GM23338 (cell line): ENCODE measurements at regions not wholly inside any gene's neighbourhood (a gene's known extent, or its start where the extent isn't known, plus 50 kb on each side); places are given as distances from the start of the nearest gene placed in this dataset.

ENCODE experiments used
- ATAC-seq: fragments of 200-7000 bp; cut with Tn5 transposase; 3 replicates; pipeline ENCODE4 v1.9.1; 2020
- DNase-seq: peaks from one replicate; pipeline ENCODE4 v3.0.0-alpha.2; 2015; ENCODE audit warnings: low spot score
- H2AFZ ChIP-seq: fragments of 200-600 bp; sonication (generic); 2 replicates; pipeline ENCODE4 v1.8.0; 2016; ENCODE audit warnings: antibody characterized with exemption, mild to moderate bottlenecking, moderate library complexity
- H3F3A ChIP-seq: fragments of 200-600 bp; sonication (generic); replicated peaks from 2 replicates; pipeline ENCODE4 v1.8.0; 2017; ENCODE audit warnings: antibody characterized with exemption, mixed run types, low read depth
- H3K27ac ChIP-seq: fragments of 200-600 bp; sonication (generic); 2 replicates; pipeline ENCODE4 v1.6.1; 2016; ENCODE audit warnings: low read depth
- H3K27me3 ChIP-seq: fragments of 200-600 bp; sonication (generic); 2 replicates; pipeline ENCODE4 v1.8.0; 2016; ENCODE audit warnings: mild to moderate bottlenecking, mixed run types, moderate library complexity; ENCODE audit not compliant: insufficient read depth
- H3K36me3 ChIP-seq: fragments of 200-600 bp; sonication (generic); 2 replicates; pipeline ENCODE4 v1.8.0; 2016; ENCODE audit warnings: mild to moderate bottlenecking; ENCODE audit not compliant: insufficient read depth
- H3K4me1 ChIP-seq: fragments of 200-600 bp; sonication (generic); 2 replicates; pipeline ENCODE4 v1.8.0; 2016; ENCODE audit warnings: mild to moderate bottlenecking, moderate library complexity; ENCODE audit not compliant: insufficient read depth
- H3K4me2 ChIP-seq: fragments of 200-600 bp; sonication (generic); 2 replicates; pipeline ENCODE4 v1.7.1; 2017; ENCODE audit warnings: mixed run types
- H3K4me3 ChIP-seq: fragments of 200-600 bp; sonication (generic); 2 replicates; pipeline ENCODE4 v1.6.1; 2016; ENCODE audit warnings: mixed run types
- H3K79me2 ChIP-seq: fragments of 200-600 bp; sonication (generic); replicated peaks from 2 replicates; pipeline ENCODE4 v1.8.0; 2017; ENCODE audit warnings: mild to moderate bottlenecking; ENCODE audit not compliant: insufficient read depth
- H3K9me2 ChIP-seq: fragments of 200-600 bp; sonication (generic); 2 replicates; pipeline ENCODE4 v1.8.0; 2017; ENCODE audit not compliant: insufficient read depth
- H4K20me1 ChIP-seq: fragments of 200-600 bp; sonication (generic); replicated peaks from 2 replicates; pipeline ENCODE4 v1.8.0; 2017; ENCODE audit warnings: mild to moderate bottlenecking; ENCODE audit not compliant: insufficient read depth
- H3K27ac Mint-ChIP-seq: 2 replicates; pipeline ENCODE4 v1.8.0; 2020; ENCODE audit warnings: inconsistent platforms, mild to moderate bottlenecking, moderate library complexity, mixed read lengths
- H3K27me3 Mint-ChIP-seq: 3 replicates; pipeline ENCODE4 v1.8.0; 2022; ENCODE audit warnings: low read depth, mild to moderate bottlenecking, moderate library complexity, mixed read lengths, inconsistent platforms; ENCODE audit not compliant: insufficient read depth, poor library complexity
- H3K36me3 Mint-ChIP-seq: 3 replicates; pipeline ENCODE4 v1.8.0; 2021; ENCODE audit warnings: low read depth, mild to moderate bottlenecking, inconsistent platforms, moderate library complexity, mixed read lengths
- H3K4me1 Mint-ChIP-seq: 3 replicates; pipeline ENCODE4 v1.8.0; 2020; ENCODE audit warnings: mild to moderate bottlenecking, inconsistent platforms, mixed read lengths
- H3K4me3 Mint-ChIP-seq: 3 replicates; pipeline ENCODE4 v1.8.0; 2021; ENCODE audit warnings: moderate library complexity, mild to moderate bottlenecking, inconsistent platforms, mixed read lengths
- H3K9me3 Mint-ChIP-seq: 3 replicates; pipeline ENCODE4 v1.8.0; 2020; ENCODE audit warnings: moderate library complexity, mild to moderate bottlenecking, inconsistent platforms, mixed read lengths
- CREB1 ChIP-seq: fragments of 250-450 bp; sonication (Bioruptor Pico); IDR thresholded peaks from 2 replicates; pipeline ENCODE4 v1.5.0; 2020; ENCODE audit warnings: low read depth, mild to moderate bottlenecking, moderate library complexity
- NANOG ChIP-seq: IDR thresholded peaks from 2 replicates; pipeline ENCODE4 v1.6.1; 2016; ENCODE audit warnings: antibody characterized with exemption, borderline replicate concordance
- POLR2AphosphoS5 ChIP-seq: IDR thresholded peaks from 2 replicates; pipeline ENCODE4 v1.6.1; 2016; ENCODE audit warnings: antibody characterized with exemption, low read depth
- STAT1 ChIP-seq: IDR thresholded peaks from one replicate; pipeline ENCODE4 v1.6.1; 2016; ENCODE audit warnings: antibody characterized with exemption; ENCODE audit not compliant: unreplicated experiment
- ZNF114 ChIP-seq: fragments of 250-450 bp; sonication (Bioruptor Pico); IDR thresholded peaks from 2 replicates; pipeline ENCODE4 v1.5.0; 2020; ENCODE audit warnings: mild to moderate bottlenecking, moderate library complexity
- TF ChIP-seq, protein P1 (sequence below), 2 experiments: fragments of 200-600 bp in 1 of 2; sonication (generic) in 1 of 2; conservative IDR thresholded peaks; 2 replicates each; pipeline versions ENCODE4 v1.5.1 to v1.6.1; 2016 to 2017; ENCODE audit warnings: antibody characterized with exemption in 2 of 2, low read depth in 2 of 2, mild to moderate bottlenecking in 2 of 2, moderate library complexity in 1 of 2
- TF ChIP-seq, protein P2 (sequence below): IDR thresholded peaks from 2 replicates; pipeline ENCODE4 v1.6.1; 2016; ENCODE audit warnings: antibody characterized with exemption
- TF ChIP-seq, protein P3 (sequence below): fragments of 250-450 bp; sonication (Bioruptor Pico); IDR thresholded peaks from 2 replicates; pipeline ENCODE4 v1.5.0; 2020; ENCODE audit warnings: mild to moderate bottlenecking, moderate library complexity

- ATAC-seq (no peak), DNase-seq (no peak)
- H3F3A ChIP-seq: no peaks in the 10 kb centered on the region
- no peaks in the 10 kb centered on the region for H3K36me3 Mint-ChIP-seq
- no peak overlapping the region for H3K27ac Mint-ChIP-seq
- H3K4me3 ChIP-seq: no peak overlapping the region
- TF ChIP-seq, protein P1, sequence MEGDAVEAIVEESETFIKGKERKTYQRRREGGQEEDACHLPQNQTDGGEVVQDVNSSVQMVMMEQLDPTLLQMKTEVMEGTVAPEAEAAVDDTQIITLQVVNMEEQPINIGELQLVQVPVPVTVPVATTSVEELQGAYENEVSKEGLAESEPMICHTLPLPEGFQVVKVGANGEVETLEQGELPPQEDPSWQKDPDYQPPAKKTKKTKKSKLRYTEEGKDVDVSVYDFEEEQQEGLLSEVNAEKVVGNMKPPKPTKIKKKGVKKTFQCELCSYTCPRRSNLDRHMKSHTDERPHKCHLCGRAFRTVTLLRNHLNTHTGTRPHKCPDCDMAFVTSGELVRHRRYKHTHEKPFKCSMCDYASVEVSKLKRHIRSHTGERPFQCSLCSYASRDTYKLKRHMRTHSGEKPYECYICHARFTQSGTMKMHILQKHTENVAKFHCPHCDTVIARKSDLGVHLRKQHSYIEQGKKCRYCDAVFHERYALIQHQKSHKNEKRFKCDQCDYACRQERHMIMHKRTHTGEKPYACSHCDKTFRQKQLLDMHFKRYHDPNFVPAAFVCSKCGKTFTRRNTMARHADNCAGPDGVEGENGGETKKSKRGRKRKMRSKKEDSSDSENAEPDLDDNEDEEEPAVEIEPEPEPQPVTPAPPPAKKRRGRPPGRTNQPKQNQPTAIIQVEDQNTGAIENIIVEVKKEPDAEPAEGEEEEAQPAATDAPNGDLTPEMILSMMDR (conservative IDR thresholded peaks at IDR 0.05; ENCODE audit: low read depth in 2 of 2): no peak
- TF ChIP-seq, protein P2, sequence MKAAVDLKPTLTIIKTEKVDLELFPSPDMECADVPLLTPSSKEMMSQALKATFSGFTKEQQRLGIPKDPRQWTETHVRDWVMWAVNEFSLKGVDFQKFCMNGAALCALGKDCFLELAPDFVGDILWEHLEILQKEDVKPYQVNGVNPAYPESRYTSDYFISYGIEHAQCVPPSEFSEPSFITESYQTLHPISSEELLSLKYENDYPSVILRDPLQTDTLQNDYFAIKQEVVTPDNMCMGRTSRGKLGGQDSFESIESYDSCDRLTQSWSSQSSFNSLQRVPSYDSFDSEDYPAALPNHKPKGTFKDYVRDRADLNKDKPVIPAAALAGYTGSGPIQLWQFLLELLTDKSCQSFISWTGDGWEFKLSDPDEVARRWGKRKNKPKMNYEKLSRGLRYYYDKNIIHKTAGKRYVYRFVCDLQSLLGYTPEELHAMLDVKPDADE: no peak
- TF ChIP-seq POLR2AphosphoS5 (no peak), ZNF114 (no peak), CREB1 (CRISPR knock-in tag) (no peak), STAT1 (no peak)
- no peaks in the 10 kb centered on the region; the same call in 2 of the 3 replicates for H3K9me3 Mint-ChIP-seq
- H3K79me2 ChIP-seq: no peaks in the 10 kb centered on the region
- no peaks in the 10 kb centered on the region for H3K4me1 ChIP-seq
- H3K27ac ChIP-seq: no peak overlapping the region
- H3K36me3 ChIP-seq: no peaks in the 10 kb centered on the region
- H3K9me2 ChIP-seq: 0 out of 2 replicates have a peak, but pooled peaks cover 3% of the 10 kb centered on the region
- H3K27me3 ChIP-seq: no peaks in the 10 kb centered on the region
- H3K4me3 Mint-ChIP-seq: no peak overlapping the region
- no peak overlapping the region for H2AFZ ChIP-seq
- H3K4me2 ChIP-seq: no peak overlapping the region
- H4K20me1 ChIP-seq: no peaks in the 10 kb centered on the region
- no peaks in the 10 kb centered on the region for H3K4me1 Mint-ChIP-seq
- H3K27me3 Mint-ChIP-seq: no peaks in the 10 kb centered on the region
Measured at GRCh38 chr16:55929181-55929580, 54.0 kb upstream of the CES5A start.

DNA sequence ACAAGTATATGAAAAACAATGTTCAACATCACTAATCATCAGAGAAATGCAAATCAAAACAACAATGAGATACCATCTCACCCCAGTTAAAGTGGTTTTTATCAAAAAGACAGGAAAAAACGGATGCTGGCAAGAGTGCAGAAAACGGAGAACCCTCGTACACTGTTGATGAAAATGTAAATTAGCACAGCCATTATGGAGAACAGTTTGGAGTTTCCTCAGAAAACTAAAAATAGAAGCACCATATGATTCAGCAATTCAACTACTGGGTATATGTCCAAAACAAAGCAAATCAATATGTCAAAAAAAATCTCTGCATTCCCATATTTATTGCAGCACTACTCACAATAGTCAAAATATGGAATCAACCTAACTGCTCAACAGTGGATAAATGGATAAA is 50.1 kb upstream of the CES5A start:
- Mint-ChIP-seq H3K4me1 (no peaks in the 10 kb centered on the region), H3K4me3 (no peak overlapping the region), H3K36me3 (no peaks in the 10 kb centered on the region), H3K27ac (no peak overlapping the region), H3K27me3 (no peaks in the 10 kb centered on the region), H3K9me3 (no peaks in the 10 kb centered on the region)
- H3F3A ChIP-seq: no peaks in the 10 kb centered on the region
- no peaks in the 10 kb centered on the region for H3K27me3 ChIP-seq
- no peaks in the 10 kb centered on the region for H4K20me1 ChIP-seq
- ATAC-seq (no peak), DNase-seq (no peak)
- H3K36me3 ChIP-seq: no peaks in the 10 kb centered on the region
- H3K4me1 ChIP-seq: no peaks in the 10 kb centered on the region
- H3K27ac ChIP-seq: no peak overlapping the region
- H3K4me3 ChIP-seq: no peak overlapping the region
- 0 out of 2 replicates have a peak, but pooled peaks cover 3% of the 10 kb centered on the region for H3K9me2 ChIP-seq
- H3K4me2 ChIP-seq: no peak overlapping the region
- H3K79me2 ChIP-seq: no peaks in the 10 kb centered on the region
- no peak overlapping the region for H2AFZ ChIP-seq
- TF ChIP-seq CREB1 (CRISPR knock-in tag): no peak
- TF ChIP-seq NANOG: no peak
- TF ChIP-seq, protein P3, sequence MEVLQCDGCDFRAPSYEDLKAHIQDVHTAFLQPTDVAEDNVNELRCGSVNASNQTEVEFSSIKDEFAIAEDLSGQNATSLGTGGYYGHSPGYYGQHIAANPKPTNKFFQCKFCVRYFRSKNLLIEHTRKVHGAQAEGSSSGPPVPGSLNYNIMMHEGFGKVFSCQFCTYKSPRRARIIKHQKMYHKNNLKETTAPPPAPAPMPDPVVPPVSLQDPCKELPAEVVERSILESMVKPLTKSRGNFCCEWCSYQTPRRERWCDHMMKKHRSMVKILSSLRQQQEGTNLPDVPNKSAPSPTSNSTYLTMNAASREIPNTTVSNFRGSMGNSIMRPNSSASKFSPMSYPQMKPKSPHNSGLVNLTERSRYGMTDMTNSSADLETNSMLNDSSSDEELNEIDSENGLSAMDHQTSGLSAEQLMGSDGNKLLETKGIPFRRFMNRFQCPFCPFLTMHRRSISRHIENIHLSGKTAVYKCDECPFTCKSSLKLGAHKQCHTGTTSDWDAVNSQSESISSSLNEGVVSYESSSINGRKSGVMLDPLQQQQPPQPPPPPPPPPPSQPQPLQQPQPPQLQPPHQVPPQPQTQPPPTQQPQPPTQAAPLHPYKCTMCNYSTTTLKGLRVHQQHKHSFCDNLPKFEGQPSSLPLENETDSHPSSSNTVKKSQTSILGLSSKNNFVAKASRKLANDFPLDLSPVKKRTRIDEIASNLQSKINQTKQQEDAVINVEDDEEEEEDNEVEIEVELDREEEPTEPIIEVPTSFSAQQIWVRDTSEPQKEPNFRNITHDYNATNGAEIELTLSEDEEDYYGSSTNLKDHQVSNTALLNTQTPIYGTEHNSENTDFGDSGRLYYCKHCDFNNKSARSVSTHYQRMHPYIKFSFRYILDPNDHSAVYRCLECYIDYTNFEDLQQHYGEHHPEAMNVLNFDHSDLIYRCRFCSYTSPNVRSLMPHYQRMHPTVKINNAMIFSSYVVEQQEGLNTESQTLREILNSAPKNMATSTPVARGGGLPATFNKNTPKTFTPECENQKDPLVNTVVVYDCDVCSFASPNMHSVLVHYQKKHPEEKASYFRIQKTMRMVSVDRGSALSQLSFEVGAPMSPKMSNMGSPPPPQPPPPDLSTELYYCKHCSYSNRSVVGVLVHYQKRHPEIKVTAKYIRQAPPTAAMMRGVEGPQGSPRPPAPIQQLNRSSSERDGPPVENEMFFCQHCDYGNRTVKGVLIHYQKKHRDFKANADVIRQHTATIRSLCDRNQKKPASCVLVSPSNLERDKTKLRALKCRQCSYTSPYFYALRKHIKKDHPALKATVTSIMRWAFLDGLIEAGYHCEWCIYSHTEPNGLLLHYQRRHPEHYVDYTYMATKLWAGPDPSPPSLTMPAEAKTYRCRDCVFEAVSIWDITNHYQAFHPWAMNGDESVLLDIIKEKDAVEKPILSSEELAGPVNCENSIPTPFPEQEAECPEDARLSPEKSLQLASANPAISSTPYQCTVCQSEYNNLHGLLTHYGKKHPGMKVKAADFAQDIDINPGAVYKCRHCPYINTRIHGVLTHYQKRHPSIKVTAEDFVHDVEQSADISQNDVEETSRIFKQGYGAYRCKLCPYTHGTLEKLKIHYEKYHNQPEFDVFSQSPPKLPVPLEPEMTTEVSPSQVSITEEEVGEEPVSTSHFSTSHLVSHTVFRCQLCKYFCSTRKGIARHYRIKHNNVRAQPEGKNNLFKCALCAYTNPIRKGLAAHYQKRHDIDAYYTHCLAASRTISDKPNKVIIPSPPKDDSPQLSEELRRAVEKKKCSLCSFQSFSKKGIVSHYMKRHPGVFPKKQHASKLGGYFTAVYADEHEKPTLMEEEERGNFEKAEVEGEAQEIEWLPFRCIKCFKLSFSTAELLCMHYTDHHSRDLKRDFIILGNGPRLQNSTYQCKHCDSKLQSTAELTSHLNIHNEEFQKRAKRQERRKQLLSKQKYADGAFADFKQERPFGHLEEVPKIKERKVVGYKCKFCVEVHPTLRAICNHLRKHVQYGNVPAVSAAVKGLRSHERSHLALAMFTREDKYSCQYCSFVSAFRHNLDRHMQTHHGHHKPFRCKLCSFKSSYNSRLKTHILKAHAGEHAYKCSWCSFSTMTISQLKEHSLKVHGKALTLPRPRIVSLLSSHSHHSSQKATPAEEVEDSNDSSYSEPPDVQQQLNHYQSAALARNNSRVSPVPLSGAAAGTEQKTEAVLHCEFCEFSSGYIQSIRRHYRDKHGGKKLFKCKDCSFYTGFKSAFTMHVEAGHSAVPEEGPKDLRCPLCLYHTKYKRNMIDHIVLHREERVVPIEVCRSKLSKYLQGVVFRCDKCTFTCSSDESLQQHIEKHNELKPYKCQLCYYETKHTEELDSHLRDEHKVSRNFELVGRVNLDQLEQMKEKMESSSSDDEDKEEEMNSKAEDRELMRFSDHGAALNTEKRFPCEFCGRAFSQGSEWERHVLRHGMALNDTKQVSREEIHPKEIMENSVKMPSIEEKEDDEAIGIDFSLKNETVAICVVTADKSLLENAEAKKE (CRISPR knock-in tag): no peak
- TF ChIP-seq, protein P1 (conservative IDR thresholded peaks at IDR 0.05; ENCODE audit: low read depth in 2 of 2): no peak
